SK-N-SH treated with all-trans-retinoic acid at 6 μM for 48 hours (cell line): ENCODE measurements at regions not wholly inside any gene's neighbourhood (a gene's known extent, or its start where the extent isn't known, plus 50 kb on each side); places are given as distances from the start of the nearest gene placed in this dataset.

Source experiments
- ARNTL ChIP-seq: fragments of 450-650 bp; formaldehyde crosslinking; IDR thresholded peaks from 2 replicates; pipeline ENCODE4 v1.5.0; 2020; ENCODE audit warnings: low read depth, mild to moderate bottlenecking, moderate library complexity, borderline replicate concordance
- BACH2 ChIP-seq: fragments of 250-450 bp; sonication (Bioruptor Pico); IDR thresholded peaks from 2 replicates; pipeline ENCODE4 v1.9.0; 2021; ENCODE audit warnings: mild to moderate bottlenecking, borderline replicate concordance
- CREB5 ChIP-seq: fragments of 250-450 bp; sonication (Bioruptor Pico); IDR thresholded peaks from 2 replicates; pipeline ENCODE4 v1.5.1; 2020; ENCODE audit warnings: low read depth, mild to moderate bottlenecking, moderate library complexity
- CSDC2 ChIP-seq: fragments of 250-450 bp; sonication (Bioruptor Pico); IDR thresholded peaks from 2 replicates; pipeline ENCODE4 v1.5.0; 2020; ENCODE audit warnings: mild to moderate bottlenecking, moderate library complexity
- ISL1 ChIP-seq: fragments of 250-450 bp; sonication (Bioruptor Pico); IDR thresholded peaks from 2 replicates; pipeline ENCODE4 v2.1.2; 2022; ENCODE audit warnings: mild to moderate bottlenecking, moderate library complexity
- PATZ1 ChIP-seq: fragments of 250-450 bp; sonication (Bioruptor Pico); IDR thresholded peaks from 2 replicates; pipeline ENCODE4 v1.8.0; 2020; ENCODE audit warnings: mild to moderate bottlenecking, moderate library complexity, borderline replicate concordance
- RARB ChIP-seq: fragments of 250-450 bp; sonication (Bioruptor Pico); IDR thresholded peaks from 2 replicates; pipeline ENCODE4 v1.8.0; 2021; ENCODE audit warnings: mild to moderate bottlenecking, moderate library complexity
- TCF4 ChIP-seq: fragments of 250-450 bp; sonication (Bioruptor Pico); IDR thresholded peaks from 2 replicates; pipeline ENCODE4 v1.8.0; 2021; ENCODE audit warnings: mild to moderate bottlenecking, moderate library complexity, borderline replicate concordance
- TSHZ2 ChIP-seq: fragments of 250-450 bp; sonication (Bioruptor Pico); IDR thresholded peaks from 2 replicates; pipeline ENCODE4 v1.5.0; 2020; ENCODE audit warnings: mild to moderate bottlenecking, moderate library complexity
- ZFP3 ChIP-seq: fragments of 250-450 bp; sonication (Bioruptor Pico); IDR thresholded peaks from 2 replicates; pipeline ENCODE4 v1.5.0; 2020; ENCODE audit warnings: mild to moderate bottlenecking, moderate library complexity
- ZFP30 ChIP-seq: fragments of 450-650 bp; formaldehyde crosslinking; IDR thresholded peaks from 2 replicates; pipeline ENCODE4 v1.5.0; 2022; ENCODE audit warnings: mild to moderate bottlenecking, moderate library complexity
- ZNF70 ChIP-seq: fragments of 450-650 bp; formaldehyde crosslinking; IDR thresholded peaks from 2 replicates; pipeline ENCODE4 v1.5.0; 2020; ENCODE audit warnings: mild to moderate bottlenecking, moderate library complexity

- TF ChIP-seq TCF4, result no peak
- no peak for TF ChIP-seq BACH2
- no peak for TF ChIP-seq ARNTL (CRISPR knock-in tag)
- TF ChIP-seq ZFP3 (CRISPR knock-in tag), result no peak
- TF ChIP-seq PATZ1 (CRISPR knock-in tag), result no peak
- TF ChIP-seq RARB (CRISPR knock-in tag), result no peak
- no peak for TF ChIP-seq ZNF70 (CRISPR knock-in tag)
- no peak for TF ChIP-seq CSDC2
- TF ChIP-seq ZFP30 (CRISPR knock-in tag), result no peak
- no peak for TF ChIP-seq CREB5 (CRISPR knock-in tag)
- TF ChIP-seq ISL1 (CRISPR knock-in tag), result no peak
- no peak for TF ChIP-seq TSHZ2 (CRISPR knock-in tag)
Observed at GRCh38 chr13:29964181-29964845, 113.9 kb upstream of the UBL3 start.
